Tibial artery (tissue), 4 donors: ENCODE measurements at regions not wholly inside any gene's neighbourhood (a gene's known extent, or its start where the extent isn't known, plus 50 kb on each side); places are given as distances from the start of the nearest gene placed in this dataset.

ENCODE experiments used
- DNase-seq, 2 donors: peaks; one replicate each; pipeline ENCODE4 v3.0.0-alpha.2; 2019
- H3K27ac ChIP-seq, 2 donors: fragments of 200-600 bp; sonication (generic) in 1 of 2; 1 replicate in 1 of 2; 2 replicates in 1 of 2; pipeline ENCODE4 v1.5.1; 2018 to 2019; ENCODE audit warnings: mild to moderate bottlenecking in 1 of 2
- H3K27me3 ChIP-seq, 2 donors: fragments of 200-600 bp; sonication (generic) in 1 of 2; one replicate each; pipeline versions ENCODE4 v1.5.1 to v1.6.0; 2016 to 2019
- H3K36me3 ChIP-seq, 3 donors: fragments of 200-600 bp; sonication (generic) in 2 of 3; one replicate each; pipeline ENCODE4 v1.5.1; 2016 to 2019; ENCODE audit warnings: mild to moderate bottlenecking in 2 of 3
- H3K4me1 ChIP-seq, 4 donors: fragments of 200-600 bp; sonication (generic) in 2 of 4; 1 replicate in 3 of 4; 2 replicates in 1 of 4; pipeline ENCODE4 v1.5.1; 2016 to 2019
- H3K4me3 ChIP-seq, 2 donors: fragments of 200-600 bp; sonication (generic) in 1 of 2; 1 replicate in 1 of 2; 2 replicates in 1 of 2; pipeline ENCODE4 v1.5.1; 2018 to 2019; ENCODE audit warnings: mild to moderate bottlenecking in 2 of 2
- H3K9me3 ChIP-seq, 3 donors: fragments of 200-600 bp; sonication (generic) in 1 of 3; one replicate each; pipeline ENCODE4 v1.5.1; 2016 to 2019
- CTCF ChIP-seq, 2 experiments: fragments of 200-600 bp in 1 of 2; fragments of 450-650 bp in 1 of 2; IDR thresholded peaks; one replicate each; pipeline ENCODE4 v1.5.1; 2017 to 2019; ENCODE audit warnings: antibody characterized with exemption in 2 of 2, mild to moderate bottlenecking in 1 of 2, moderate library complexity in 1 of 2
- intact Hi-C: fragments of 100-400 bp; cut with DNase I; formaldehyde crosslinking; loops from one replicate; pipeline ENCODE4 v1.15.0; 2023; ENCODE audit warnings: low total_unique reads

- intact Hi-C loops, result no loop called here
- no peak for TF ChIP-seq CTCF (IDR thresholded peaks at IDR 0.05)
These were observed 50.7 kb upstream of the PDE4B start for GRCh38 chr1:65741993-65742392.

More at GRCh38 chr1:65741993-65742392, 50.7 kb upstream of the PDE4B start:
- Histone ChIP-seq H3K4me3 (no peak overlapping the region), H3K36me3 (no peaks in the 10 kb centered on the region), H3K27me3 (peaks cover 0 to 5% of the 10 kb centered on the region in 2 donors), H3K4me1 (no peaks in the 10 kb centered on the region), H3K9me3 (peaks cover 0 to 14% (median 6%) of the 10 kb centered on the region in 3 donors), H3K27ac (no peak overlapping the region)
- DNase-seq, result no peak
